ENCODE measurements at regions not wholly inside any gene's neighbourhood (a gene's known extent, or its start where the extent isn't known, plus 50 kb on each side); places are given as distances from the start of the nearest gene placed in this dataset.

- H3K9me3 ChIP-seq = no peaks in the 10 kb centered on the region
- intact Hi-C loops (cut with DNase I) = no loop called here
- H3K36me3 ChIP-seq = no peaks in the 10 kb centered on the region
- H3K27me3 ChIP-seq = no peaks in the 10 kb centered on the region
- H3K27ac ChIP-seq = no peak overlapping the region
- no peak for DNase-seq (ENCODE audit: extremely low spot score in 2 of 2)
- TF ChIP-seq POLR2AphosphoS5 (IDR thresholded peaks at IDR 0.05; ENCODE audit: insufficient read depth in 1 of 2, low read depth in 1 of 2) (no peak), POLR2A (IDR thresholded peaks at IDR 0.05) (no peak)
- TF ChIP-seq, protein P1, sequence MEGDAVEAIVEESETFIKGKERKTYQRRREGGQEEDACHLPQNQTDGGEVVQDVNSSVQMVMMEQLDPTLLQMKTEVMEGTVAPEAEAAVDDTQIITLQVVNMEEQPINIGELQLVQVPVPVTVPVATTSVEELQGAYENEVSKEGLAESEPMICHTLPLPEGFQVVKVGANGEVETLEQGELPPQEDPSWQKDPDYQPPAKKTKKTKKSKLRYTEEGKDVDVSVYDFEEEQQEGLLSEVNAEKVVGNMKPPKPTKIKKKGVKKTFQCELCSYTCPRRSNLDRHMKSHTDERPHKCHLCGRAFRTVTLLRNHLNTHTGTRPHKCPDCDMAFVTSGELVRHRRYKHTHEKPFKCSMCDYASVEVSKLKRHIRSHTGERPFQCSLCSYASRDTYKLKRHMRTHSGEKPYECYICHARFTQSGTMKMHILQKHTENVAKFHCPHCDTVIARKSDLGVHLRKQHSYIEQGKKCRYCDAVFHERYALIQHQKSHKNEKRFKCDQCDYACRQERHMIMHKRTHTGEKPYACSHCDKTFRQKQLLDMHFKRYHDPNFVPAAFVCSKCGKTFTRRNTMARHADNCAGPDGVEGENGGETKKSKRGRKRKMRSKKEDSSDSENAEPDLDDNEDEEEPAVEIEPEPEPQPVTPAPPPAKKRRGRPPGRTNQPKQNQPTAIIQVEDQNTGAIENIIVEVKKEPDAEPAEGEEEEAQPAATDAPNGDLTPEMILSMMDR (IDR thresholded peaks at IDR 0.05) = no peak
- peaks cover 28% of the 10 kb centered on the region for H3K4me1 ChIP-seq
- no peak overlapping the region for H3K4me3 ChIP-seq
Measured at GRCh38 chr4:3654036-3654807, 112.0 kb upstream of the ADRA2C start.

- H3K27ac ChIP-seq = no peak overlapping the region
- intact Hi-C loops (cut with DNase I) = no loop called here
- H3K27me3 ChIP-seq = no peaks in the 10 kb centered on the region
- H3K9me3 ChIP-seq = no peaks in the 10 kb centered on the region
- TF ChIP-seq POLR2AphosphoS5 (IDR thresholded peaks at IDR 0.05; ENCODE audit: insufficient read depth in 1 of 2, low read depth in 1 of 2) = no peak
- TF ChIP-seq, protein P1 (IDR thresholded peaks at IDR 0.05) = no peak
- no peak for TF ChIP-seq POLR2A (IDR thresholded peaks at IDR 0.05)
- H3K4me3 ChIP-seq = no peak overlapping the region
- H3K36me3 ChIP-seq = no peaks in the 10 kb centered on the region
- no peak for DNase-seq (ENCODE audit: extremely low spot score in 2 of 2)
- H3K4me1 ChIP-seq = peaks cover 15% of the 10 kb centered on the region
Measured at GRCh38 chr4:3652586-3652985, 113.6 kb upstream of the ADRA2C start.

DNA sequence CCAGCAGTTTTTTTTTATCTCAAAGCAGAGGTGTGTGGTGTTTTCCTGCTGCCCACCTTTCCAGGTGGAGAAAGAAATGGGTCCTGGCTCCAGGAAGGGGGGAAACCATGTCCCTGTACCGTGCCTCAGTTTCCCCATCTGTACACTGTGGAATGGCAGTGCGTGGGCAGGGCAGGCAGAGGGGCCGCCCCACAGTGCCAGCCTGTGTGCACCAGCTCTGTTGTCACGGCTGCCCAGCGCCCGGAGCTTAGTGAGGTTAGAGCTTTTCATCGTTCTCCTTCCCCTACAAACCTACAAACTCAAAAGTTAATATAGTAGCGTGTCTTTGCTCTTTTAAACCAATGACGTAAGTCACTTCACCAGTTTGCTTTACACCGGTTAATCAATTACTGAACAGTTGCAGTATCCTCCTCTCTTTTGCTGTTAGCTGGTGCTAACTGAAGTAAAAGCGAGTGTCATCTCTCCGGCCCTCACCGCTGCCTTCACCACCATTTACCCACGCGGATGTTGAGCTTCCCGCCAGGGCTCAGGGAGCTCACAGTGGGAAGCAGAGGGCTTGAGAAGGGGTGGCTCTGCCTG, 114.8 kb upstream of the ADRA2C start:
- H3K4me1 ChIP-seq = peaks cover 8% of the 10 kb centered on the region
- H3K9me3 ChIP-seq = no peaks in the 10 kb centered on the region
- H3K27me3 ChIP-seq = no peaks in the 10 kb centered on the region
- intact Hi-C loops (cut with DNase I) = no loop called here
- TF ChIP-seq POLR2AphosphoS5 (IDR thresholded peaks at IDR 0.05; ENCODE audit: insufficient read depth in 1 of 2, low read depth in 1 of 2) (no peak), POLR2A (IDR thresholded peaks at IDR 0.05) (no peak)
- TF ChIP-seq, protein P1 (IDR thresholded peaks at IDR 0.05) = no peak
- H3K27ac ChIP-seq = no peak overlapping the region
- no peak overlapping the region for H3K4me3 ChIP-seq
- no peak for DNase-seq (ENCODE audit: extremely low spot score in 2 of 2)
- no peaks in the 10 kb centered on the region for H3K36me3 ChIP-seq

GRCh38 chr4:3649491-3649890, 116.7 kb upstream of the ADRA2C start:
- H3K27ac ChIP-seq = no peak overlapping the region
- intact Hi-C loops (cut with DNase I) = no loop called here
- TF ChIP-seq POLR2A (IDR thresholded peaks at IDR 0.05) (no peak), POLR2AphosphoS5 (IDR thresholded peaks at IDR 0.05; ENCODE audit: insufficient read depth in 1 of 2, low read depth in 1 of 2) (no peak)
- TF ChIP-seq, protein P1 (IDR thresholded peaks at IDR 0.05) = no peak
- H3K36me3 ChIP-seq = no peaks in the 10 kb centered on the region
- no peak for DNase-seq (ENCODE audit: extremely low spot score in 2 of 2)
- peaks cover 15% of the 10 kb centered on the region for H3K4me1 ChIP-seq
- H3K9me3 ChIP-seq = no peaks in the 10 kb centered on the region
- no peaks in the 10 kb centered on the region for H3K27me3 ChIP-seq
- H3K4me3 ChIP-seq = no peak overlapping the region

DNA sequence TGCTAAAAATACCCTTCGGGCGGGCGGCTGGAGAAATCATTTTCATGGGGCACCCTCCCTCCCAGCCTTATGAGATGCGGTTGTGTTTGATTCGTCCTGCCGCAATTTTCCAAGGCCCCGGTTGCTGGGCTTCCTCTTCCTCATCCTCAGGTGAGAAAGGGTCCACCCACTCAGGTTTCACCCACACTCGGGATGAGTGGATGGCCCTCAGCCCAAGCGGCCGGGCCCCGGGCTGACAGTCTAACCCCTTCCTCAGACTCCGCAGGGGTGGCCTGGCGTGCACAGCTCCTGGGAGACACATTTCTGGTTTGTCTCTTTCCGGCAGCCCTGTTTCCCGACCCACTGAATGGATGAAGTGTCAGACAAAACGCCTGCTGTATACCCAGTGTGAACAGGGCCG, 116.5 kb upstream of the LRPAP1 start:
- no peak for TF ChIP-seq POLR2A (IDR thresholded peaks at IDR 0.05)
- TF ChIP-seq POLR2AphosphoS5 (IDR thresholded peaks at IDR 0.05; ENCODE audit: insufficient read depth in 1 of 2, low read depth in 1 of 2) = no peak
- TF ChIP-seq, protein P1 (IDR thresholded peaks at IDR 0.05) = no peak
- no peak overlapping the region for H3K27ac ChIP-seq

More for the DNA sequence above, 116.5 kb upstream of the LRPAP1 start:
- H3K9me3 ChIP-seq = no peaks in the 10 kb centered on the region
- H3K4me1 ChIP-seq = peaks cover 15% of the 10 kb centered on the region
- intact Hi-C loops (cut with DNase I) = no loop called here
- H3K36me3 ChIP-seq = no peaks in the 10 kb centered on the region
- no peak for DNase-seq (ENCODE audit: extremely low spot score in 2 of 2)
- H3K4me3 ChIP-seq = no peak overlapping the region
- H3K27me3 ChIP-seq = no peaks in the 10 kb centered on the region
